ENCODE measurements at regions not wholly inside any gene's neighbourhood (a gene's known extent, or its start where the extent isn't known, plus 50 kb on each side); places are given as distances from the start of the nearest gene placed in this dataset.
A peak's percentile ranks its signal among the peaks of the same experiment; 100 is the strongest.

- TF ChIP-seq BCL3 (IDR thresholded peaks at IDR 0.05) (no peak), MAX (IDR thresholded peaks at IDR 0.05) (no peak), JUN (IDR thresholded peaks at IDR 0.05) (no peak), USF2 (IDR thresholded peaks at IDR 0.05) (no peak), ZSCAN20 (CRISPR knock-in tag; IDR thresholded peaks at IDR 0.05) (no peak), ZC3H11A (IDR thresholded peaks at IDR 0.05) (no peak), TP53 (CRISPR knock-in tag; IDR thresholded peaks at IDR 0.05) (no peak)
Observed at GRCh38 chr20:51221103-51221502, 198.2 kb upstream of the KCNG1 start.

GRCh38 chr20:51220293-51220706 is 197.4 kb upstream of the KCNG1 start:
- ChIA-PET POLR2A (no interaction called here), CTCF (interaction anchor here (0.8 to 1.8 kb wide), 7 partner anchors 8 to 86 kb away, joined by 3 to 7 read pairs (median 3); no protein-coding TSS in a partner anchor)
- peak; percentile 33 to 51 for DNase-seq (ENCODE audit: low read depth in 1 of 2, low spot score in 1 of 2)
- no peak for FAIRE-seq
- 30% methylated on average over 15 of the region's 15 CpGs for WGBS (ENCODE audit: missing lambda C conversion rate)
- TF ChIP-seq SMC3 (IDR thresholded peaks at IDR 0.05), result peak; percentile 60
- no peak for TF ChIP-seq RARB (CRISPR knock-in tag; IDR thresholded peaks at IDR 0.05)
- TF ChIP-seq EHF (CRISPR knock-in tag; IDR thresholded peaks at IDR 0.05), result no peak
- TF ChIP-seq CHD2 (IDR thresholded peaks at IDR 0.05; ENCODE audit: low read length, partially characterized antibody), result no peak
- no peak for TF ChIP-seq CBX2 (IDR thresholded peaks at IDR 0.05; ENCODE audit: borderline replicate concordance, low read depth)
- peak; percentile 46 for TF ChIP-seq MAX (IDR thresholded peaks at IDR 0.05)
- TF ChIP-seq MAZ (IDR thresholded peaks at IDR 0.05; ENCODE audit: borderline replicate concordance, low read depth, low read length), result no peak
- TF ChIP-seq CTCF (IDR thresholded peaks at IDR 0.05), result peak; percentile 70
- TF ChIP-seq RAD21 (conservative IDR thresholded peaks at IDR 0.05 in 1 of 2, IDR thresholded peaks at IDR 0.05 in 1 of 2), result peak; percentile 37 to 56; a peak in 2 of 5 replicates
- no peak for TF ChIP-seq TFCP2L1 (CRISPR knock-in tag; IDR thresholded peaks at IDR 0.05)
- no peak for TF ChIP-seq RNF2 (IDR thresholded peaks at IDR 0.05; ENCODE audit: borderline replicate concordance, low read depth)
- TF ChIP-seq ZFP36 (IDR thresholded peaks at IDR 0.05; ENCODE audit: borderline replicate concordance, partially characterized antibody), result no peak
- Histone ChIP-seq H3K4me3 (no peak overlapping the region), H3K27ac (no peak overlapping the region), H3K9me3 (peaks cover 19% of the 10 kb centered on the region), H3K4me2 (peak overlapping the region; percentile 35; the same call in 2 of the 3 replicates), H3K4me1 (peaks cover 7% of the 10 kb centered on the region; the same call in 1 of the 3 replicates)
- ATAC-seq, result peak; percentile 69 to 84; a peak in 4 of 6 replicates

More at GRCh38 chr20:51221103-51221502, 198.2 kb upstream of the KCNG1 start:
- peaks cover 7% of the 10 kb centered on the region; the same call in 1 of the 3 replicates for H3K4me1 ChIP-seq
- H3K9me3 ChIP-seq, result peaks cover 19% of the 10 kb centered on the region
- POLR2A ChIA-PET, result interaction anchor here (0.6 kb wide), 1 partner anchor 561 kb away, joined by 7 read pairs; no protein-coding TSS in a partner anchor
- no peak for ATAC-seq
- FAIRE-seq, result no peak
- no peak overlapping the region for H3K4me3 ChIP-seq
- DNase-seq (ENCODE audit: low read depth in 1 of 2, low spot score in 1 of 2), result no peak
- CTCF ChIA-PET, result interaction anchor here (0.8 to 1.8 kb wide), 7 partner anchors 9 to 86 kb away, joined by 3 to 7 read pairs (median 3); no protein-coding TSS in a partner anchor
- 81% methylated on average over 4 of the region's 4 CpGs for WGBS (ENCODE audit: missing lambda C conversion rate)
- no peak overlapping the region for H3K27ac ChIP-seq
- H3K4me2 ChIP-seq, result no peak overlapping the region

GRCh38 chr20:51219544-51219943 is 196.6 kb upstream of the KCNG1 start:
- H3K27ac ChIP-seq, result no peak overlapping the region
- FAIRE-seq, result no peak

More at GRCh38 chr20:51219544-51219943, 196.6 kb upstream of the KCNG1 start:
- Histone ChIP-seq H3K9me3 (peaks cover 19% of the 10 kb centered on the region), H3K4me2 (no peak overlapping the region), H3K4me3 (no peak overlapping the region), H3K4me1 (peaks cover 7% of the 10 kb centered on the region; the same call in 1 of the 3 replicates)
- DNase-seq (ENCODE audit: low read depth in 1 of 2, low spot score in 1 of 2), result no peak
- ChIA-PET POLR2A (no interaction called here), CTCF (interaction anchor here (1.0 kb wide), 1 partner anchor 11 kb away, joined by 3 read pairs; no protein-coding TSS in a partner anchor)
- no peak for TF ChIP-seq SMC3 (IDR thresholded peaks at IDR 0.05)
- no peak for TF ChIP-seq ZC3H11A (IDR thresholded peaks at IDR 0.05)
- no peak for TF ChIP-seq POLR2AphosphoS2 (conservative IDR thresholded peaks at IDR 0.05; ENCODE audit: low read length)
- TF ChIP-seq CBX2 (IDR thresholded peaks at IDR 0.05; ENCODE audit: borderline replicate concordance, low read depth), result no peak
- no peak for TF ChIP-seq HEYL (CRISPR knock-in tag; IDR thresholded peaks at IDR 0.05)
- TF ChIP-seq TP53 (CRISPR knock-in tag; IDR thresholded peaks at IDR 0.05), result no peak
- TF ChIP-seq NR3C1 (IDR thresholded peaks at IDR 0.05), result no peak
- TF ChIP-seq BHLHE40 (IDR thresholded peaks at IDR 0.05; ENCODE audit: low read depth, low read length), result no peak
- WGBS (ENCODE audit: missing lambda C conversion rate), result 8% methylated on average over 1 of the region's 1 CpG
- ATAC-seq, result no peak
